ENCODE measurements at regions not wholly inside any gene's neighbourhood (a gene's known extent, or its start where the extent isn't known, plus 50 kb on each side); places are given as distances from the start of the nearest gene placed in this dataset.

GRCh38 chr15:91679447-91679846, 174.1 kb upstream of the SLCO3A1 start:
- no peak for DNase-seq (ENCODE audit: low read depth)

DNA sequence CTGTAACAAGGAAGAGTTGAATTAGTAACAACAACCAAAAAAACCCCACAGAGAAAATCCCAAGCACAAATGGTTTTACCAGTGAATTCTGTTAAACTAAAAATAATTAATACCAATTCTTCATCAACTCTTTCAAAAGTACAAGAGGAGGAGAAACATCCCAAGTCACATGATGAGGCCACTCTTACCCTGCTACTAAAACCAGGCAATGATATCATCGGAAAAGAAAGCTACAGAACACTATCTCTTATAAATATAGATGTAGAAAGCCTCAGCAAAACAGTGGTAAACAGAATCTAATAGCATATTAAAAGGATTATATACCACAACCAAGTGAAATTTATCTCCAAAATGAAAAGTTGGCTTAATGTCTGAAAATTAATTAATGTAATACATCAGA, 168.1 kb upstream of the SLCO3A1 start:
- no peak for DNase-seq (ENCODE audit: low read depth)

- DNase-seq (ENCODE audit: low read depth) = no peak
These were observed 164.7 kb upstream of the SLCO3A1 start for GRCh38 chr15:91688811-91689210.

DNA sequence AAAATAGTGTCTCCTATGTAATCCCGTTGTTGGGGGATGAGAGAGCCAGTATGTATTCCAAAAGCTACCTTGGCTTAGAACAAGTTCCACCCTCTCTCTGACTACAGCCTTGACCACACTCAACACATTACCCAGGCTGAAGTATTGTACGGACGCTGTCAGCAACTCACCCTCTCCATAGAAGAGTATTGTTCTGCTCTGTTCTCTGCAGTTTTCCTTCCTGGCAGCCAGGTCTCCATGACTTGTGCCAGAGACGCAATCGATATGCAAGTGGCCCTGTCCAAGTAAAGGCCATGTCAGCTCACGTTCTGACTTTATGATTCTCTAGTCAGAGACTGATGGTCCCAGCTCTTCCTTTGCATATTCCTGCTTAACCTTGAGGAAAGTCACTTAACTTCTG, 164.1 kb upstream of the SLCO3A1 start:
- DNase-seq (ENCODE audit: low read depth) = no peak

DNA sequence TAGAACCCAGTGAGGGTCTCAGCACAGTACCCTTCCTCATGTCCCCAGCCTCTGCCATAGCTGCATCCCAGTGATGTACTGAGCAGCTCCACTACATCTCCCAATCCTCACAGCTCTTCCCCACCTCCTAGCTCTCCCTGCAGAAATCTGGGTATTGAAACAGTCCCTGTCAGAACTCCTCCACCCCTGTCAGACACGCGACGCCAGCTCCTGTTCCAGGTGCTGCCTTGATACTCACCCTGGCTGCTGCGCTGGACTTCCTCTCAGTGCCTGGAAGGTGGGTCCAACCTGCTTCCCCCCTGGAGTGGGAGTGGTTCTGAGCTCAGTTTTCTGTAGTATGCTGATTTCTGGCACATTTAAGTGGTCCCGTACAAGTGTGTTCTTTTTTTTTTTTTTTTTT, 160.9 kb upstream of the SLCO3A1 start:
- DNase-seq (ENCODE audit: low read depth) = no peak

GRCh38 chr15:91694131-91694830, 159.2 kb upstream of the SLCO3A1 start:
- DNase-seq (ENCODE audit: low read depth) = no peak

GRCh38 chr15:91694831-91695210, 158.7 kb upstream of the SLCO3A1 start:
- no peak for DNase-seq (ENCODE audit: low read depth)

GRCh38 chr15:91695799-91696198, 157.7 kb upstream of the SLCO3A1 start:
- DNase-seq (ENCODE audit: low read depth) = no peak

- no peak for DNase-seq (ENCODE audit: low read depth)
These were observed 156.5 kb upstream of the SLCO3A1 start for GRCh38 chr15:91696981-91697380.

DNA sequence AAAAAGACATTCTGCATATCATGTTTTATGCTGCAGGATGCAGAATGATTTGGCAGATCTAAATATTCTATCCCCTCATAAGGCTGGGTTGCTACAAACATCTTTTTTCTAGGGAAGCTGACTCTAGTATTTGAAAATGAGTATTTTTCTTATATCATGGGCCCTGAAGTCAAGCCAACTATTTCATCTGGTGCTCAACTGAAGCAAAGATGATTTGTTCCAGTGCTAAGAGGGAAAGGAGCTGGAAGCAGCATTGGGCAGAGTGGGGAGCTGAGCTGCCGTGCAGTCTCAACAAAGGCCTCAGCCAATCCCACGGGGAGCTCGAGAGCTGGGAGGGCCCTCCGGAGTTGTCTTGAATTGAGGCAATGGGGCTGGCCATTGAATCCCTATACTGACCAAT, 155.3 kb upstream of the SLCO3A1 start:
- no peak for DNase-seq (ENCODE audit: low read depth)

- no peak for DNase-seq (ENCODE audit: low read depth)
These were observed 153.8 kb upstream of the SLCO3A1 start for GRCh38 chr15:91699741-91700140.

GRCh38 chr15:91703274-91703673, 150.2 kb upstream of the SLCO3A1 start:
- DNase-seq (ENCODE audit: low read depth) = no peak

DNA sequence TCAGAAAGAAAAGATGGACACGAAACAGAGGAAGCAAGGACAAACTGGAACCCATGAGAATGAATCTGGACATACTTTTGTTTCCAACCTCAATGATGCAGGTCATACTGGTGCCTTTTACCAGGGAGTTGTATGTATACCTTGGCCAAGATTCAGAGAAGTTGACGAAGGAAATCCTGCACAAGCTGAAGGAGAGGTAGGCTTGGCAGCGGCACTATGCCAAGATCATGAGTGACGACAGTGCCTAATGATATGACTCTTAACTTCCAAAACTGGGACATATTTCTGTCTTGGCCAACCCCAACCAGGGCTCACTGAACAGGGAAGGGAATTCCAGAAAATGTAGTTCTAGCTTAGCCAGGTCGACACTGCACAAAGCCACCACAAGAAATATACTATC, 149.2 kb upstream of the SLCO3A1 start:
- DNase-seq (ENCODE audit: low read depth) = no peak

GRCh38 chr15:91706322-91707032, 147.0 kb upstream of the SLCO3A1 start:
- DNase-seq (ENCODE audit: low read depth) = no peak

- no peak for DNase-seq (ENCODE audit: low read depth)
These were observed 143.3 kb upstream of the SLCO3A1 start for GRCh38 chr15:91710080-91710698.

DNA sequence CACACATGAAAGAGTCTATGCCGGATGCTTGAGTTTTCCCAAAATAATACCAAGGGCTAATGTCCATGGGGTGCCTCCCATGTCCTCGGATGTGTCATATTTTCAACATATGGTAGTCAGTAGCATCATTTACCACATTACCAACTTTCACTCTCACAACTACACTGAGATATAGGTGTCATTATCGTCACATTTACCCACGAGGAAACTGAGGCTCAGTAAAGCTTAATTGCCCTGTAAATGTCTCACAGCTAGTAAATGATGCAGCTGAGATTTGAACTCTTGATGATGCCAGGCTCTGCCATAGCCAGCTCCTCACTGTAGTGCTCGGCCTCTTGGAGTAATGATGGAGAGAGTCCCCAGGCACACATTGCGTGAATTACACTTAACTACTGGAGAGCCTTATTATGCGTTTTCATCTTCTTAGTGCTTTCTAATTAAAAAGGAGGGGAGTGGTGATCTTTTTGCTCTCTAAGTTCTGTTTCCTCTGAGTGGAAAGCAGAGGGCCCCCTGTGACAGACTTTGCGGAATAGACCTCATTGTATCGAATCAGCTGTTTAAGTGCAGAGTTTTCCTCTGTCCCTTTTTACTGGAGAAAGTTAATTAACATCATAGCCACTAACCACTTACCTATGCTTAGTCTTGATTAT, 142.0 kb upstream of the SLCO3A1 start:
- DNase-seq (ENCODE audit: low read depth) = no peak

DNA sequence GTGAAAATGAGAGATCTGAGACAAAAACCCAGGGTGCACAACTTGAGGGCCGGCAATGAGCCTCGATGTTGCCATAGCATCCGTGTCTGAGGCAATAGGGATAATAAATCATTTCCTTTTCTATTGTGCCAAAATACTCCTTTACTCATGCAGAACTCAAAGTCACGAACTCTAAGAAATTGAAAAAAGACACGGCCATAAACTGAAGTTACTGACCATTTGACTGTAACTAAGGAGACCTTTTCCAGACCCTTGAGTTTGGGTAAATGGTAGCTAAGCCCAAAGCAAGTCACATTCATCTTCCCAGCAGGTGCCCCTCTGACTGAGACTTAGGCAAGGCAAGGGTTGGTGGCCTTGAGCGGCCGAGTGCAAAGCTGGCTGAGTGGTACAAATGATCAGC, 141.2 kb upstream of the SLCO3A1 start:
- no peak for DNase-seq (ENCODE audit: low read depth)

GRCh38 chr15:91716536-91716935, 137.0 kb upstream of the SLCO3A1 start:
- no peak for DNase-seq (ENCODE audit: low read depth)

DNA sequence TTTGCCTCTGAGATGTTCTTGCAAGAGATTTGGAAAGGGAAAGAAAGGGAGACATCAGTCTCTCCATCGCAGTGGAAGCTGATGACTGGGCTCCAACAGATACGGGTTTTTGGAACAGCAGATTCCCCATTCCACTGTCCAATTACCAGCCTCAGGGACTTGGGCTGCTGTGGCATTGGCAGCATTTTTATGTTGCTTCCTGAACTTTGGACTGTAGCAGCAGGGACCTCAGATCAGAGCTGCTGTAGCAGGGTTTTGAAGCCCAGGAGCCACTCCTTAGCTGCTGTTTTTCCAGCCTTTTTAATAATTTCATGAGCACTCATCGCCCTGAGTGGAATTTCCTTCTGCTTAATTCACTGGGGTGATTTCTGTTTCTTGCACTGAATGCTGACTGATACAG, 135.7 kb upstream of the SLCO3A1 start:
- DNase-seq (ENCODE audit: low read depth) = no peak

DNA sequence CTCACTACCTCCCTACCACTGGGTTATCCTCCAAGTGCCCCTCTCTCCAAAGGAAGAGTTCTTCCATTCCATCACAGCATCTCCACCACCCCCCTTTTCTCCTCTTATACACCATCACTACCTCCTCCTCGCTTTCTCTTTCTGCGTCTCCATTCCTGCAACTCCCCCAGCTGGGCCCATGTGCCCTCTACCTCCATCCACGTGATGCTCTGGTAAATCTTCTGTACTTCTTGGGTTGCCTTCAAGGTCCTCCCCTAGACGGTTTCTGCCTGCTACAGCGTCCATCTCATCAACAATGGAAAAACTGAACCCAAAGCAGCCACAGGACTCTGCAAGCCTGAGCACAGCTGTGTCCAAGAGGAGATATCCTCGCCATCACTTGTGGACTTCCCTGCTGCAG, 129.5 kb upstream of the SLCO3A1 start:
- DNase-seq (ENCODE audit: low read depth) = no peak

GRCh38 chr15:91733661-91734060, 119.8 kb upstream of the SLCO3A1 start:
- no peak for DNase-seq (ENCODE audit: low read depth)

DNA sequence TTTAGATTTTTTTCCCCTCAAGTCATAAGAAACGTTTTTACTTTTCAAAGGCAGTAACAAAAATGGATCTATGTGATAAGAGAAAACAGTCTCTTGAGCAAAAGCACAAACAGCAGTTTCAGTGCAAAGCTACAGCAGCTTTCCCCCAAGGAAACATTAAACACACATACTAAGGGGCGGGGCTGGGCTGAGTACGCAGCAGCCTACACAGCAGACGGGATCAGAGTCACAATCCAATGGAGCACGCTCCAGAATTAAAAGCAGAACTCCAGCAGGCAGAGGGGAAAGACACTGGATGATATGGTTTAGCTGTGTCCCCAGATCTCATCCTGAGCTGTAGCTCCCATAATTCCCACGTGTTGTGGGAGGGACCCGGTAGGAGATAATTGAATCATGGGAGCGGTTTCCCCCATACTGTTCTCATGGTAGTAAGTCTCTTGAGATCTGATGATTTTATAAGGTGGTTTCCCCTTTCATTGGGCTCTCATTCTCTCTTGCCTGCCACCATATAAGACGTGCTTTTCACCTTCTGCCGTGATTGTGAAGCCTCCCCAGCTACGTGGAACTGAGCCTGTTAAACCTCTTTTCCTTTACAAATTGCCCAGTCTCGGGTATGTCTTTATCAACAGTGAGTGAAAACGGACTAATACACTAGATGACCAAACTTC, 116.2 kb upstream of the SLCO3A1 start:
- no peak for DNase-seq (ENCODE audit: low read depth)

Measured in GM04503 (cell line).